ENCODE measurements at regions not wholly inside any gene's neighbourhood (a gene's known extent, or its start where the extent isn't known, plus 50 kb on each side); places are given as distances from the start of the nearest gene placed in this dataset.

DNA sequence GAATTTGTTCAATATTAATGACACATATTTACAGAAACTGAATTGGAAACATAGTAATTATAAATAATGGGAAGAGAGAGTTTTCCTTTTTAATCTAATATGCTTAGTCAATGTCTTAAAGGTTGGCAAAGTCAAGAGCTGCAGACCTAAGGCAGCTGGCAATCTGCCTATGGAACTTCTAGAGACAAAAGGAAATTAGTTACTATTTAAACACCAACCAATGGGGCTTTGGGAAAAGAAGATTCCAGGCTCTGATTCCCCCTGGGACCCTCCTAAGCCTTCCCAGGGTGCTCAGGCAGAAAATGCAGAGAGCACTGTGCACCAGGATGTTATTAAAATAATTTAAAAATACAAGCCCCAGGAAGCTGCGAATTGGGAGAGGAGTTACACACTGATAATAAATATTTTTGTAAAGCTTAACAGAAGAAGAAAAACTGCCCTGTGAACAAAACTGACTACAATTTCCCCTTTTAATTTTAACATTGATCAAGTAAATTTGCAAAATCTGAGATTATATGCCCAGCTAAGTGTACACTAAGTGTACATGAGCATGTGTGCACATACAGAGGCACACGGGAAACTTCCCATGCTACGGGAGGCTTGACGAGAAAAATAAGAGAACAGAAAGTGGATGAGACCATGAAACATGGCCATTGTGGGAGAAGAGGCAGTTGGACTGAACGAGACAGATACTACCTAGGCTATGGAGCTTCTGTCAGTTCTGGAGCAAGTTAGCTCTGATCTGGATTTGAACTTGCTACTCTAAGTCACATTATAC, 77.4 kb upstream of the ADAMTS16 start:
- no peak for ATAC-seq
- DNase-seq (ENCODE audit: low spot score) = no peak

DNA sequence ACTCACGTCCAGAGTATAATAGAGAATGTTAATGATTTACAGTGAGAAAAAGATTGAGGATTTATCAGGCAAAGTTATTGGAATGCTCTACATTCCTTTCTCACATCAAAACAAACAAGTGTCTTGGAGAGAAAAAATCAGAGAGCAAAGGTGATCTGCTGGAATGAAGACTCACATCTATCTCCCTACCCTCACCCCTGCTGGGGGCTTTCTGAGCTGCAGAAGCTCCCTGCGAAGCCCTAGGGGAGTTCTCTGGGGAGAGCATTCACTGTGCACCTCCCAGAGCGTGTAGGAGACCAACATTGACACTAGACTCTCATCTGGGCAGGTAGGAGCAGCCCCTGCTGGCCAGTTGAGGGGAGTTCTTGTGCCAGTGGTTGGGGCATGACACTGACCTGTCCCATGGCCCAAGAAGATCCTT, 76.6 kb upstream of the ADAMTS16 start:
- DNase-seq (ENCODE audit: low spot score) = no peak
- peak; percentile 52 for ATAC-seq

DNA sequence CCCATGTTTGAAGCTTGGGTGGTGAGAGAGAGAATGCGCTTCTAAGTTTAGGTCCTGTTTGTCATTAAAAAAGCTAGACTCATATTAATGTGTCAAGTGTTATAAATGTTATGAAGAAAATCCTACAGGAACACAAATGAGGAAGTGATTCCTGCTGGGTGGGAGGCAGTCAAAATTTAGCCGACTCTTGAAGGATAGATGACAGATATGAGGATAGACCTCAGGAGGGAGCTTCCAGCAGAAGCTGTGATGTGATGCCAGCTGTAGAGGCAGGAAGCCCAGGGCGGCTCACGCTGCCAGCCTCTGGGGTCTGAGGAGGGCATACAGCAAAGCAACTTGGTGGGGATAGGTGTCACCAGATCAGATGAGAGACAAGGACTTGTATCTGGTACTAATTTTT, 74.7 kb upstream of the ADAMTS16 start:
- ATAC-seq = no peak
- DNase-seq (ENCODE audit: low spot score) = no peak

- no peak for DNase-seq (ENCODE audit: low spot score)
- no peak for ATAC-seq
Observed at GRCh38 chr5:5066276-5067186, 73.6 kb upstream of the ADAMTS16 start.

- no peak for DNase-seq (ENCODE audit: low spot score)
Observed at GRCh38 chr5:5069851-5070250, 70.3 kb upstream of the ADAMTS16 start.

GRCh38 chr5:5071554-5071953, 68.6 kb upstream of the ADAMTS16 start:
- DNase-seq (ENCODE audit: low spot score) = no peak
- no peak for ATAC-seq

More at GRCh38 chr5:5069851-5070250, 70.3 kb upstream of the ADAMTS16 start:
- no peak for ATAC-seq

DNA sequence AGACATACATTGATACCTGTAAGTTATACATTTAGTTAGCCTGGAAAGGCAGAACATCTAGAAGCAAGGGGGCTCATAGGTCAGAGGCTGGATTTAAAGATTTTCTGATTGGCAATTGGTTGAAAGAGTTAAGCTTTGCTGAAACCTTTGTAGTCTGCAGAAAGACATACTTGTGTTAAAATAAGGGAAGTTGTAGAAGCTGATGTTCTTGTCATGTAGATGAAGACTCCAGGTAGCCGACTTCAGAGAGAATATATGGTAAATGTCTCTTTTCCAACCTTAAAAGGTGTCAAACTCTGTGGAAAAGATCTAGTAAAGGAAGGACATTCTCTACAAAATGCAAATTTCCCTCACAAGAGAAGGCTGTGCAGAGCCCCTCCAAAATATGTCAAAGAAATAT, 62.9 kb upstream of the ADAMTS16 start:
- ATAC-seq = no peak
- no peak for DNase-seq (ENCODE audit: low spot score)

DNA sequence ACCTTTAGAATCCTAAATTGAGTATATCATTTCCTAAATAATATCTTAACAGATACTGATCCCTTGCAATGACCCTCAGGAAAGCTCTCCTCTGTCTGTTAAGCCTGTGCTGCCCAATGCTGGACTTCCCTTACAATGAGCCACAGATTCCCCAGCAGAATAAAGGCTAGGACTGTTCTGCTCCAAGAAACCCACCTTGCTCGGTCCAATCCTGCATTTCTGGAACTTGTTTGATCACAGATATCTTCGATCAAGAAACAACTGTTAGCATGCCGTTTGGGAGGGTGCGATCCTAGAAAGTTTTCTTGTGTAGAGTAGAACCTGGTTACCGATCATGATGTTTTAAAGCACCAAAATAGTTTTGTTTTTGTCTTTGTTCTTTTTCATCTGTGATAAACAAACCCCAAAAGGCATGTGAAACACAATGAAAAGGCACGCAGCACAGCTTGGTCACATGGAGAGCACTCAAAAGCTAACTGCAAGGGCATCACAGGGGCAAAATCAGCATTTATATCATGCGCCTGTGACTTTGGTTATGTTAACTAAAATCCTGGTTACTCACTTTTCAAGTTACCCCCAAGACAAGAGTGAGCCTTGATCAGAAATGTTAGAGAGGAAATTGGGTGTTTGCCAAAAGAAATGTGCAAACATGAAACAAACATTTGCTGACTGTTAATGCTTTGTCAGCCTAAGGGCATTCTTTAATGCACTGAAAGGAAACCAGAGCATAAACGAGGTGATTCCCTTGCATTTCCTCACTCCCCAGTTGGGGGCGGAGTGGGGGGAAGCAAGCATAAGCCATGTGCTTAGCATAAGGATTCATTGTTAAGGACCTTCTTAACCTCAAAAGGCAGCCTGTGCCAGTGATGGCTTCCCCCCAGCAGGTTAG, 61.9 kb upstream of the ADAMTS16 start:
- DNase-seq (ENCODE audit: low spot score) = no peak

DNA sequence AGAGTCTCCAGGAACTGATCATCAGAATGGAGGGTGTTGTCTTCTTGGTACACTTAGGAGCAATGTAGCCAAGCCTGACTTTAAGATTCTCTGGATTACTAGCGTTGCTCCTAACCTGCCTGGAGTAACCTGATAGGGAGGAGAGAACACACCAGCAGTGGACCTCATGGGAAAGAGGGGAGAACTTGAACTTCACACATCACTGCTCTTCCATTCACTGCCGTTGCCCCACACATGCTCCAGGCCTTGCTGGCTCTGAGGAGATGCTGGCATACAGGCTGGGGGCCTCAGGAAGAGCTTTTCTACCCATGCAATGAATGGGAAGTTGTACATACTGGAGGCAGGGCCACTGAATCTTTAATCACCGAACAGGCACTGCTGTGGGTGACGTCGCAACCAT, 60.3 kb upstream of the ADAMTS16 start:
- ATAC-seq = no peak
- DNase-seq (ENCODE audit: low spot score) = no peak

More for the DNA sequence above, 61.9 kb upstream of the ADAMTS16 start:
- ATAC-seq = no peak

DNA sequence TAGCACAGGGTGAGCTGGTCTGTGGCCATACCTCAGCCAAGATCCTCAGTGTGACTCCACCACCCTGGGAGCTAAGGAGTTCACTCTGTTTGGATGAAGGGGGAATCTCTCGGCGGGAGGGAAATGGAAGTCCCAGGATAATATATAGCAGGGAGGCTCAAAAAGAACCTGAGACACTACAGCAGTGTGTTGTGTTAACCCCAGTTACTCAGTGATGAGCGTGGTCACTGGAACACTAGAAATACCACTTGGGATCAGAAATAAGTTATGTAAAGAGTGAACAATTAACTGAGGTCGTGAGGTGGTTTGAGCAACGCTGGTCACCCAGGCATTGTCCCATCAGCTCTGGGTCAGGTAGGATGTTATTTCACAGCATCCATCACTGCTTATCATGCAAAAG, 59.3 kb upstream of the ADAMTS16 start:
- ATAC-seq (no peak), DNase-seq (ENCODE audit: low spot score) (no peak)

DNA sequence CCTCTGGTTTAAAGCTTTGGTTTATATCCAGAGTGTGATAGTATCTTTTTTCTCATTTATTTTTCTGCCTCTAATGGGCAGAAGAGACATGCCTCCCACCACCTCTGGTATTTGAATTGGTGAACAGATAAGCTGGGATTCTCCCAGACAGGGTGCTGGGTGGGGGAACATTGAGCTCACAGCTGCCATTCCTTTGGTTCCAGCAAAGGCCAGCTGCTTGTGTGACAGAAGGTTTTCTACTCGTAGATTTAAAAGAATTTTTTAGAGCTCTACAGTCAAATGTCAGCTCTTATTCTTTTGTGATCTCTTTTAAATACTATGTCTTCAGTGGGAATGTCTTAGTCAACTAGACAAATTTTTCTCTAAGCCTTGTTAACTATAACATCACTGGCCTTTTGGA, 54.7 kb upstream of the ADAMTS16 start:
- ATAC-seq (no peak), DNase-seq (ENCODE audit: low spot score) (no peak)

- ATAC-seq (no peak), DNase-seq (ENCODE audit: low spot score) (no peak)
Observed at GRCh38 chr5:5089895-5090649, 50.1 kb upstream of the ADAMTS16 start.

Measured in left lobe of liver (tissue), 2 donors.